HG03095 (cell line): ENCODE measurements at regions not wholly inside any gene's neighbourhood (a gene's known extent, or its start where the extent isn't known, plus 50 kb on each side); places are given as distances from the start of the nearest gene placed in this dataset.
A peak's percentile ranks its signal among the peaks of the same experiment; 100 is the strongest.
"Not testable (repeated sequence)": the region's sequence is repeated elsewhere in the genome, so short reads cannot be mapped to it uniquely, and the experiment has no call there.

Experiments
- ATAC-seq: cut with Tn5 transposase; IDR thresholded peaks from one replicate; pipeline ENCODE4 v1.9.1; 2021; ENCODE audit warnings: moderate library complexity; ENCODE audit not compliant: unreplicated experiment

DNA sequence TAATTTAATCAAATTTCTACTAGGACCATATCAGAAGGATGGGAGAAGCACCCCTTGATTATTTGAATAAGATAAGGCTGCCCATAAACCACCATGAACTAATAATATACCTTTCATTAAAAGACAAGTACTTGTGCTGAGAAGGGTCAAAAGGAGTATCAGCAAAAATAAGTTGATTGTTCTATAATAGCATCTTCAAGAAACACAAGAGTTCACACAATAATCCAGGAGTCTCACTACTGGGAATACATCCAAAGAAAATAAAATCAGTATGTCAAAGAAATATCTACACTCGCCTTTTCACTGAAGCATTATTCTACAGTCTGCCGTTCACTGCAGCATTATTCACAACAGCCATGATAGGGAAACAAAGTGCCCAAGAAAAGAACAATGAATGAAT, 1310.1 kb upstream of the PCDH9 start:
- no peak for ATAC-seq

DNA sequence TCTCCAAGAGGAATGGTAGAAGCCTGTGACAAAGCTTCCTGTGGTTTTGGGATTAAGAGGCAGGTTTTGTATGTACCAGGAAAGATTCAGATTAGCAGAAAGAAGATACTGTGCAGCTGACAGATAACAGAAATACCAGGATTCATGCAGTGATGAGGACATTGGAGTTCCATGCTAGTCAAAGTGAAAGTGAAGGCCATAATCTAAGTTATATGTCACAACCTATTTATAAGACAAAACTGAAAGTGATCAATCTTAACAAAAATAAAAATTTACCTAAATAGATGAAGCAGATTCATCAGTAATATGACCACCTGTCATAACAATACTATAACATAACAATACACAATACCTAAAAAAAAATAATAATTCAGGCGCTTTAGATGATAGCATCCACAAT, 1305.2 kb upstream of the PCDH9 start:
- no peak for ATAC-seq

- not testable (repeated sequence) for ATAC-seq
Observed at GRCh38 chr13:68527167-68527566, 1297.0 kb upstream of the PCDH9 start.

DNA sequence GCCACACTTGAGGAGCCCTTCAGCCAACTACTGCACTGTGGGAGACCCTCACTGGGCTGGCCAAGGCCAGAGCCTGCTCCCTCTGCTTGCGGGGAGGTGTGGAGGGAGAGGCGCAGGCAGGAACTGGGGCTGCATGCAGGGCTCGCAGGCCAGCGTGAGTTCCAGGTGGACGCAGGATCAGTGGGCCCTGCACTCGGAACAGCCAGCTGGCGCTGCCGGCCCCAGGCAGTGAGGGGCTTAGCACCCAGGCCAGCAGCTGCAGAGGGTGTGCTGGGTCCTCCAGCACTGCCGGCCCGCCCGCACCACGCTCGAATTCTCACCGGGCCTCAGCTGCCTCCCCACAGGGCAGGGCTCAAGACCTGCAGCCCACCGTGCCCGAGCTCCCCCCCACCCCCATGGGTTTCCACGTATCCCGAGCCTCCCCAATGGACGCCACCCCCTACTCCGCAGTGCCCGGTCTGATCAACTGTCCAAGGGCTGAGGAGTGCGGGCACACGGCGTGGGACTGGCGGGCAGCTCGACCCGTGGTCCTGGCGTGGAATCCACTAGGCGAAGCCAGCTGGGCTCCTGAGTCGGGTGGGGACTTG, 1293.8 kb upstream of the PCDH9 start:
- no peak for ATAC-seq

GRCh38 chr13:68522184-68522583, 1292.0 kb upstream of the PCDH9 start:
- ATAC-seq: no peak

DNA sequence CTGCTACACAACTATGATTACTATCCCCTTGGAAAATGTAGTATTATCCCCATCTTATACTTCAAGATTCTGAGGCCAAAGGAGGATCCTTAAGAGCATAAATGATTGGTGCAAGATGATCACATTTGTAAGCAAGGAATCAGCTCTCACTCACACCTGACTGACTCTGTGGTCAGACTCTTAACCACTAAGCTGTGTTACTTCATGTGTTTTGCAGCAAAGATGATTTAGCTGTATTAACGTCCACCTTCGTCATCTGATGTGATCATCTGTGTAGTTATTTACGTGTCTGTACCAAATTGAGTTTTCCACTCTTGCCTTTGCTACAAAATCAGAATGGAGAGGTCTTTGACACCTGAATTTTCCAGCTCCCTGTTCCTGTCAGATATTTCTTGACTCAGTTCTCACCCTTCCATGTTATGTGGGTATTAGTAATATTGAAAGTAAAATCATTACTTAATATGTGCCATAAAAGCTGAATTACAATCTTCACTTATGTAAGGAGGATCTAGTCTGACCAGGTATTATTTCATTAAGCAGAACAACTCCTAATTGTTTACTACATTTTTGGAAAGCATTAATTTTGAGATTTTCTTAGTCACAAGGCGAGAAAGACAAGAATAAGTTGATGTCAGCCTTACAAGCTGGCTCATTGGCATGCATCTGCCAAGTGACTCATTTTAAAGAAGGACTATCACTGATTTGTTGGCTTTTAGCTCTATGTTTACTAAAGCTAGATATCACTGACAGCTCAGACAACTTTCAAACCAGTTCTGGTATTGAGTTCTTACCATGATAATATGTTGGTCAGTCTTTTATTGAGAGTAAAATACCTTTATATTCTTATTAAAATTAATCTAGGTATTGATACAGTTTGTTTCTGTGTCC, 1279.8 kb upstream of the PCDH9 start:
- ATAC-seq: peak; percentile 51

DNA sequence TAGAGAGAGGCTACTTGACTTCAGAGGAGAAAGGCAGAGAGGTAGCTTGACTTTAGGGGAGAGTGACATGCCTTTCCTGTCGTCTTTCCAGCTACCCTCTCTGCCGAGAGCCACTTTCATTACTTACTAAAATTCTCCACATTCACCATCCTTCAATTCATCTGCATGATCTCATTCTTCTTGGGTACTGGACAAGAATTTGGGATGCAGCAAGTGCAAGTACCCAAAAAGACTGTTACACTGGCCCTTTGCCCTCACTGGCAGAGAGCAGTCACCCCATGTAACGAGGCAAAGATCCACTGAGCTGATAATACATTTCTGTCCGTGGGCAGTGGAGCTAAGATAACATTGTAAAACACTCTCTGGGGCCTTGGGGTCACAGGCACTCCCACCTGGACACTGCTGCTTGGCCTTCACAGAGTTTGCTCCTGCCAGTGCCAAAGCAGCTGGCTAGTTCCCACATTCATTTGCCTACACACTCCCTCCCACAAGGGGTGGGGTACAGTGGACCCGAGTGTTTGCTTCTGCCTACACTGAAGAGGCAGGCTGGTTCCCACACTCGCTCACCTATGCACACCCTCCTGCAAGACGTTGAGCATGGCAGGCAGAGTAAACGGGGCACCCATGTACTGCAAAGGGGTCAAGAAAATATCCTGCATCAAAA, 1276.9 kb upstream of the PCDH9 start:
- no peak for ATAC-seq

DNA sequence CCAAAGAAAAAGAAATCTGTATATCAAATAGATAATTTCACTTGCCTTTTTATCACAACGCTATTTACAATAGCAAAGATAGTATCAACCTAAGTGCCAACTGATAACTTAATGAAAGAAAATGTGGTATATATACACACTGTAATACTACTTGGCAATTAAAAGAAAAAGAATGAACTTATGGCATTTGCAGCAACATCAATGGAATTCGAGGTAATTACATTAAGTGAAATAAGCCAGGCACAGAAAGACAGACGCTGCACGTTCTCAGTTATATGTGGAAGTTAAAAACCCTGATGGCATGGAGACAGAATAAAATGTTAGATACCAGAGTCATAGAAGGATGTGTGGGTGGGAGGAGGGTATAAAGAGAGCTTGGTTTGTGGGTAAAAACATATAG, 1260.5 kb upstream of the PCDH9 start:
- ATAC-seq: no peak

DNA sequence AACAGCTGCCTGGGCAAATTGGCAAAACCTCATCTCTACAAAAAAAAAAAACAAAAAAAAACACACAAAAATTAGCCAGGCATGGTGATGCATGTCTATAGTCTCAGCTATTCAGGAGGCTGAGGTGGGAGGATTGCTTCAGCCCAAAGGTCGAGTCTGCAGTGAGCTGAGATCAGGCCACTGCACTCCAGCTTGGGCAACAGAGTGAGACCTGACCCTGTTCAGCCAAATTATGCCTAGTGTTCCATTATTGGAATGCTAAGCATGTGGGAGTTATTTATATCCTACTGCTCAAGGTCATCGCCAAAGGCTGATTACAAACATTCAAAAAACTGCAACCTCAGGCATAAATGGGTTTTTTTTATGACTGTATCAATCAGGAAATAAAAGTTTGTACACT, 1251.0 kb upstream of the PCDH9 start:
- ATAC-seq: no peak

GRCh38 chr13:68473834-68474326, 1243.7 kb upstream of the PCDH9 start:
- no peak for ATAC-seq

DNA sequence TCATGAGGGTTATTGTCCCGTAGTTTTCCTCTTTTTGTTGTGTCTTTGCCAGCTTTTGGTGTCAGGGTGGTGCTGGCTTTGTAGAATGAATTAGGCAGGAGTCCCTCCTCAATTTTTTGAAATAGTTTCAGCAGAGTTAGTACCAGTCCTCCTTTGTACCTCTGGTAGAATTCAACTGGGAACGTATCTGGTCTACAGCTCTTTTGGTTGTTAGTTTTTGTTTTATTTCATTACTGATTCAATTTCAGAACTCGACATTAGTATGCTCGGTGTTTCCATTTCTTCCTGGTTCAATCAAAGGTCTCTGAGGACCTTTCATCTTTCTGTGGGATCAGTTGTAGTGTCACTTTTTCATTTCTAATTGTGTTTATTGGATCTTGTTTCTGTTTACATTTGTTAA, 1237.0 kb upstream of the PCDH9 start:
- no peak for ATAC-seq

- ATAC-seq: no peak
Observed at GRCh38 chr13:68440874-68441273, 1210.7 kb upstream of the PCDH9 start.

GRCh38 chr13:68439817-68440216, 1209.7 kb upstream of the PCDH9 start:
- ATAC-seq: no peak

GRCh38 chr13:68428292-68428691, 1198.2 kb upstream of the PCDH9 start:
- no peak for ATAC-seq

DNA sequence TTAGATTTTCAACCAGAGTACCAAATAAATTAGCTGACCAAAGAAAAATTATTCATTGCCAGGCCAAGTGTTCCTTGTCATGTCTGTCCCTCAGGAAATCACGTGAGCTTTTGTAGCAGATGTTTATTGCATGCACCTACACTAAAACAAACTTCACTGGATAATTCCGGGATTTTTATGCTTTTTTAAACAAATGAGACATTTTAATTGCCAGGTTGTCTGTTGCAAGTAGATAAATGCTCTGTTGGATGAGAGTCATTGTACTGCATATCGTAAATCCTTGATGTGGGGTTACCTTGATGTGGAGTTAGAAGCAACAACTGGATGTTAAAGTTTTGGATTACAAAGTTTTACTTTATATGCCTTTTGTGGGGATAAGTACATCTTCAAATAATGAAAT, 1187.7 kb upstream of the PCDH9 start:
- ATAC-seq: no peak

GRCh38 chr13:68410007-68410406, 1179.9 kb upstream of the PCDH9 start:
- no peak for ATAC-seq

DNA sequence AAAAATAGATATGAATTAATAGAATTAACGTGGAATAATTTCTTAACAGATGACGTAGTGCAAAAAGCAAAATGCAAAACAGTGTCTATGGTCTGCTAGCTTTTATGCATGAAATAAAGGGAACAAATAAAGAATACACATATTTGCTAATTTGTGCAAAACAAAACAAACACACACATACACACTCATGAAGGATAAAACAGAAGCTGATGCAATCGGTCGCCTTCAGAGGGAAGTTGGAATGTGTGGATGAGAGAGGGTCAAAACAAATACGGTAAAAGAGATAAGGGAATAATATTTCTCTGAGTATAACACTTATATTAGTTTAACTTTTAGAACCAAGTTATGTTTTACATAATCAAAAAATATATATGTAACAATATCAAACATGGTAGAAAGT, 1160.9 kb upstream of the PCDH9 start:
- ATAC-seq: no peak

DNA sequence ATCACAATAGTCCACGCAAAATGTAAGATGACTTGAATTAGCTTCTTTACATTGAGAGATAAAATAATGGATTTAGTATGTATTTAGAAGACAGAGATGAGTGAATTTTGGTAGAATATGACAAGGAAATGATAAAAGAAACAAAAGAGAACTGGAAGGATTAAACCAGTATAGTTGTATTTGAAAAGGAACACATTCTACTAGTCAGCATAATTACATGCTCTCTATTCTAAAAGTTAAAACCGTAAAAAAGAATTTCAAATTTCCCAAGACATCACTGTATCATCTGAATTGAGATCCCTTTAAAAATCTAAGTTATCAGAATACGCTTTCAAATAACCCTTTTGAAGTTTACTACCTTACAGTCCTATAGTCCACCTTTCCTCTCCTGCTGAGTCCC, 1156.7 kb upstream of the PCDH9 start:
- no peak for ATAC-seq

- ATAC-seq: no peak
Observed at GRCh38 chr13:68380041-68380973, 1150.2 kb upstream of the PCDH9 start.

- ATAC-seq: no peak
Observed at GRCh38 chr13:68378294-68378693, 1148.2 kb upstream of the PCDH9 start.

- ATAC-seq: no peak
Observed at GRCh38 chr13:68375004-68375403, 1144.9 kb upstream of the PCDH9 start.
